ENCODE measurements at regions not wholly inside any gene's neighbourhood (a gene's known extent, or its start where the extent isn't known, plus 50 kb on each side); places are given as distances from the start of the nearest gene placed in this dataset.

DNA sequence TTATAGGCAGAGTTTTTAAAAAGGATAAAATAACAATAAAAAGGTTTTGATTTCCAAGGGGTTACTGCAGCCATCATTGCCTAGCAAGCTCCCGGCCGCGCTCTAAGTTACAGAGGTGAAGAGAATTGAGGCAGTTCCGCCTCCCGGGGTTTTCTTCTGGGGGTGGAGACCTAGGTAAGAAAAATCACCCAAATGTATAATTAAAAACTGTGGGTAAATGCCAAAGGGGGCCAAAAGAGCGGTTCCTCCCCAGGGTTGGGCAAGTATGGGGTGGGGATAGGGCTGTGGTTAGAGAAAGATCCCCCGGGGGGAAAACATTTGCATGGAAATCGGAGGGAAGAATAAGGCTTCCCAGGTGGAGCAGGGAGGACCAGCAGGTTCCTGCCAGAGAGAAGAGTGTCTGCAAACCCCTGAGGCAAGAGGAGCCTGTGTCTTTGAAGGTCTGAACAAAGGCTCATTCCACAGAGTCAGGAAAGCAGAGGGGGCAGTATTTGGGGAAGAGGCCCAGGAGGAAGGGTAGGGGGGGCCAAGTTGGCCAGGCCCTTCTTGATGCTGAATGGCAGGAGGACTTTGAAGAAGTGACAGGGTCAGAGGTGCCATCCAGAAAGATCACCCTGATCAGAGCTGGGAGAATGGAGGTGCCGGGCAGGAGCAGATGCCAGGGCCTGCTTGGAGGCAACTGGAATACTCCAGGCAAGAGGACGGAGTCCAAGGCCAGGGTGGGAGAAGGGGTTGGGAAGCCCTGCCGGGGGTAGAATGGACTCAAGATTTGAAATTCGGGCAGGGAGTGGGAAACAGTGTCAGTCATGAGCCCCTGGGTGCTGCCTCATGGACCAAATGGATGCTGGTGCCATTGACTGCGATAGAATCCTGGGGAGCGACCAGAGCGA lies 152.9 kb upstream of the RGMA start:
- WGBS, 4 donors: 70 to 77% (median 77%) methylated on average over 15 of the region's 15 CpGs
- intact Hi-C loops (cut with DNase I): no loop called here

DNA sequence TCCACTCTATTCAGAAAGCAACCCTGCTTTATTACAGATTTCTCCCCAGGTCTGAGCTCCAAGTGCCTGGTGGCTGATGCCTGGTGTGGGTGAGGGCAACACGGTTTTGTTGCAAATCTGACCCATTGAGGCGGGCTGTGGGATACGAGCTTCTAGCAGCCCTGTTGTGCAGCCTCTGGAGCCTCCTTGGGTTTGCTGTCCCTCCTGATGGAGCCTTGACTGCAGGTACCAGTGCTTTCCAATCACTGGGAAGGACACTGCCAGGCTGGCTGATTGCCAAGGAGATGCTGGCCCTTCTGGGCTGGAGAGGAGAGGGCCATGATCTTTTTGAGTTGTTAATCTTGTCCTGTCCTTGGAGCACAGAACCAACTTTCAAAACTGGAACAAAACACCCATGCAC lies 151.0 kb upstream of the RGMA start:
- Histone ChIP-seq H3K36me3 (no peaks in the 10 kb centered on the region), H3K4me3 (no peak overlapping the region), H3K27me3 (no peaks in the 10 kb centered on the region), H3K27ac (no peak overlapping the region), H3K9me3 (peaks cover 0 to 5% (median 0%) of the 10 kb centered on the region in 12 donors), H3K4me1 (no peaks in the 10 kb centered on the region)
- TF ChIP-seq POLR2A (IDR thresholded peaks at IDR 0.05): no peak
- TF ChIP-seq, protein P1, sequence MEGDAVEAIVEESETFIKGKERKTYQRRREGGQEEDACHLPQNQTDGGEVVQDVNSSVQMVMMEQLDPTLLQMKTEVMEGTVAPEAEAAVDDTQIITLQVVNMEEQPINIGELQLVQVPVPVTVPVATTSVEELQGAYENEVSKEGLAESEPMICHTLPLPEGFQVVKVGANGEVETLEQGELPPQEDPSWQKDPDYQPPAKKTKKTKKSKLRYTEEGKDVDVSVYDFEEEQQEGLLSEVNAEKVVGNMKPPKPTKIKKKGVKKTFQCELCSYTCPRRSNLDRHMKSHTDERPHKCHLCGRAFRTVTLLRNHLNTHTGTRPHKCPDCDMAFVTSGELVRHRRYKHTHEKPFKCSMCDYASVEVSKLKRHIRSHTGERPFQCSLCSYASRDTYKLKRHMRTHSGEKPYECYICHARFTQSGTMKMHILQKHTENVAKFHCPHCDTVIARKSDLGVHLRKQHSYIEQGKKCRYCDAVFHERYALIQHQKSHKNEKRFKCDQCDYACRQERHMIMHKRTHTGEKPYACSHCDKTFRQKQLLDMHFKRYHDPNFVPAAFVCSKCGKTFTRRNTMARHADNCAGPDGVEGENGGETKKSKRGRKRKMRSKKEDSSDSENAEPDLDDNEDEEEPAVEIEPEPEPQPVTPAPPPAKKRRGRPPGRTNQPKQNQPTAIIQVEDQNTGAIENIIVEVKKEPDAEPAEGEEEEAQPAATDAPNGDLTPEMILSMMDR (IDR thresholded peaks at IDR 0.05): no peak
- intact Hi-C loops (cut with DNase I): no loop called here
- 87 to 100% (median 96%) methylated on average over 3 of the region's 3 CpGs for WGBS, 4 donors
- DNase-seq (no peak), ATAC-seq (no peak)

More for the DNA sequence above, 152.9 kb upstream of the RGMA start:
- Histone ChIP-seq H3K4me1 (peaks cover 0 to under 1% (median 0%) of the 10 kb centered on the region in 12 donors), H3K27me3 (no peaks in the 10 kb centered on the region), H3K36me3 (no peaks in the 10 kb centered on the region), H3K27ac (no peak overlapping the region), H3K9me3 (peaks cover 0 to 5% (median 0%) of the 10 kb centered on the region in 12 donors), H3K4me3 (no peak overlapping the region)
- no peak for TF ChIP-seq POLR2A (IDR thresholded peaks at IDR 0.05)
- TF ChIP-seq, protein P1 (IDR thresholded peaks at IDR 0.05): no peak
- ATAC-seq (no peak), DNase-seq (no peak)

DNA sequence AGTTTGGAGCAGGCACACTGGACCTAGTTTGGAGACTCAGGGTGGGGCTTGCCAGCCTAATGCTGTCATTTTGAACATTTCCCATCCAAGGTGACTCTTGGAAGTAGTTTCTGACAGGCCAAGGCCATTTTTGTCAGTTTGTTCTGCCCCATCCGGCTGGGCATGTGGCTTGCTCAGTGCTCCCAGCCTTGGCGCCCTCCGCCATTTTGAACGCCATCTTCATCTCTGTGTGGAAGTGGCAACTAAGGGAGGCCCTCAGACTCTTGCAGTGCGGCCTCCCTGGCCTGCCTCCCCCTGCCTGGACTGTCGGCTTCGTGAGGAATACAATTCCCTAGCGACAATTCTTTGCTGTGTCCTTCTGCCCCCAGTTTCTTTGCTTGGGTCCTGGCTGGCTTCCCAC lies 150.6 kb upstream of the RGMA start:
- Histone ChIP-seq H3K27me3 (no peaks in the 10 kb centered on the region), H3K4me1 (no peaks in the 10 kb centered on the region), H3K36me3 (no peaks in the 10 kb centered on the region), H3K9me3 (peaks cover 0 to 5% (median 0%) of the 10 kb centered on the region in 12 donors), H3K27ac (no peak overlapping the region), H3K4me3 (no peak overlapping the region)
- intact Hi-C loops (cut with DNase I): no loop called here
- 93 to 95% (median 95%) methylated on average over 8 of the region's 8 CpGs for WGBS, 4 donors
- DNase-seq (no peak), ATAC-seq (no peak)
- TF ChIP-seq, protein P1 (IDR thresholded peaks at IDR 0.05): no peak
- TF ChIP-seq POLR2A (IDR thresholded peaks at IDR 0.05): no peak

DNA sequence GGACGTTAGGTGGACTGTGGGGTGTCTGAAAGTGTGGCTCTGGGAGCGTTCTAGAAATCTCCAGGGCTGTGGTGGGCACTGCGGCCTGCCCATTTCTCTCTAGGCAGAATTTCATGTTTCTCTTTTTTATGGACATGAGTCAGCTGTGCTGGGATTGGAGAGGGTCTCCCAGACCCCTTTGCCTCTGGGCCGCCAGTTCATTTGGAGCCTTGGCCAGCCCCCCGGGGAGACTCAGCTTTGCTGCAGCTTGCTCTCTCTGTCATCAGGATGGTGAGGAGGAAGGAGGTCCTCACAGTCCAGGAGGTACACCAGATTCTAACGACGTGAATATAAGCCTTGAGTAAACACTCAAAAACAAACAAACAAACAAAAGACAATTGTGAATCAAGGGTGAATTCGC lies 149.6 kb upstream of the RGMA start:
- TF ChIP-seq, protein P1 (IDR thresholded peaks at IDR 0.05): no peak
- TF ChIP-seq POLR2A (IDR thresholded peaks at IDR 0.05): no peak
- WGBS, 4 donors: 78 to 84% (median 79%) methylated on average over 8 of the region's 8 CpGs
- no peak overlapping the region for H3K27ac ChIP-seq
- ATAC-seq: no peak
- no peaks in the 10 kb centered on the region for H3K27me3 ChIP-seq
- H3K9me3 ChIP-seq: peaks cover 0 to 5% (median 0%) of the 10 kb centered on the region in 12 donors
- no peaks in the 10 kb centered on the region for H3K4me1 ChIP-seq
- H3K4me3 ChIP-seq: no peak overlapping the region
- intact Hi-C loops (cut with DNase I): no loop called here
- DNase-seq: no peak
- H3K36me3 ChIP-seq: no peaks in the 10 kb centered on the region
